GM12878 (cell line): ENCODE measurements at regions not wholly inside any gene's neighbourhood (a gene's known extent, or its start where the extent isn't known, plus 50 kb on each side); places are given as distances from the start of the nearest gene placed in this dataset.

Experiments used
- CHD2 ChIP-seq: IDR thresholded peaks from 2 replicates; pipeline ENCODE4 v1.6.1; 2011; ENCODE audit warnings: low read depth, low read length, improper control_type of control experiment, borderline replicate concordance
- CTCF ChIP-seq, 3 experiments: IDR thresholded peaks in 2 of 3; conservative IDR thresholded peaks in 1 of 3; 2 replicates each; pipeline ENCODE4 v1.5.1; 2011; ENCODE audit warnings: low read depth in 3 of 3, low read length in 3 of 3, mild to moderate bottlenecking in 3 of 3, control low read depth in 2 of 3, moderate library complexity in 2 of 3, inconsistent platforms in 1 of 3, mixed read lengths in 1 of 3; ENCODE audit not compliant: control insufficient read depth in 2 of 3, insufficient read depth in 1 of 3; ENCODE audit errors: extremely low read depth in 1 of 3
- EGR1 ChIP-seq, 2 experiments: IDR thresholded peaks; 1 replicate in 1 of 2; 2 replicates in 1 of 2; pipeline ENCODE4 v1.6.1; 2011 to 2012; ENCODE audit warnings: low read depth in 2 of 2, low read length in 2 of 2, borderline replicate concordance in 1 of 2, mild to moderate bottlenecking in 1 of 2, moderate library complexity in 1 of 2
- ELK1 ChIP-seq: IDR thresholded peaks from 2 replicates; pipeline ENCODE4 v1.6.1; 2012; ENCODE audit warnings: low read depth, low read length, improper control_type of control experiment
- FOXM1 ChIP-seq: IDR thresholded peaks from 2 replicates; pipeline ENCODE4 v1.6.1; 2012; ENCODE audit warnings: low read depth, mild to moderate bottlenecking, inconsistent platforms, low read length, moderate library complexity
- MAX ChIP-seq: IDR thresholded peaks from 2 replicates; pipeline ENCODE4 v1.6.1; 2012; ENCODE audit warnings: low read depth, low read length, improper control_type of control experiment
- MEF2A ChIP-seq: IDR thresholded peaks from 2 replicates; pipeline ENCODE4 v1.6.1; 2011; ENCODE audit warnings: low read depth, mild to moderate bottlenecking, low read length, moderate library complexity; ENCODE audit not compliant: insufficient read depth
- POLR2A ChIP-seq: IDR thresholded peaks from 2 replicates; pipeline ENCODE4 v1.6.1; 2011; ENCODE audit warnings: low read depth, mild to moderate bottlenecking, low read length
- POLR2AphosphoS5 ChIP-seq: IDR thresholded peaks from 2 replicates; pipeline ENCODE4 v1.6.1; 2011; ENCODE audit warnings: mild to moderate bottlenecking, low read length, inconsistent platforms
- RAD21 ChIP-seq: IDR thresholded peaks from 2 replicates; pipeline ENCODE4 v1.6.1; 2011; ENCODE audit warnings: mild to moderate bottlenecking, low read depth, low read length, moderate library complexity; ENCODE audit not compliant: insufficient read depth
- RCOR1 ChIP-seq: conservative IDR thresholded peaks from 2 replicates; pipeline ENCODE4 v1.6.1; 2012; ENCODE audit warnings: low read depth, low read length, improper control_type of control experiment
- RFX5 ChIP-seq: IDR thresholded peaks from 2 replicates; pipeline ENCODE4 v1.6.1; 2011; ENCODE audit warnings: low read depth, low read length, improper control_type of control experiment
- STAT3 ChIP-seq: IDR thresholded peaks from 2 replicates; pipeline ENCODE4 v1.6.1; 2011; ENCODE audit warnings: low read depth, low read length, improper control_type of control experiment
- TAF1 ChIP-seq: IDR thresholded peaks from 2 replicates; pipeline ENCODE4 v1.6.1; 2011; ENCODE audit warnings: mild to moderate bottlenecking, low read depth, low read length, borderline replicate concordance

DNA sequence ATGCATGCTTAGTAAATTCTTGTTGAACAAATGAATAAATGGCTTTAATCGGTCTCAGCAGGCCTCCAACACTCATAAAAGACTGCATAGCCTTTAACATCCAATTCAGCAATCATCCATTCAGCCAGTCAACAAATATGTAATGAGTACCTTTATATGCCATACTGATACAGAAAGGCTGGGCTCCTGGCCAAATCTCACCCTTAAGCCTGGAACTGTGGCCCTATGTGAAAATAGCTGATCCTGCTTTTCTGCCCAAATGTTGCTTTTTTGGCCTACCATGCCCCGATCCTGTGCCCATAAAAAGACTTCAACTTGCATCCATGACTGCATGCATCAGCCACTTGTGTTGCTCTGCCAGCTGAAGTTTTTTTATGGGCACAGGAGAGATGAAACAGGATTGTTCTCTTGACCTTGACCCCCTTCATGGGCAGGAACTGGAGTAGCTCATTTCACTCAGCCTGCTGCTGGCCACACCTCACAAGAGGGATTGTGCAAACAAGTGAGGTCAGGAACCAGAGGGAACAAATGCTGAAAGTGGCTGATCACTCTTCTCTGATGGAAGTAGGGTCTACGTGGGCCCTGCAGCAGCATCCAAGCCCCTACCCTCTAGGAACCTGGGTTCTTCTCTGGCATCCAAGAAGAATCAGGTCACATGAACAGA, 75.6 kb downstream of the NPY1R start:
- TF ChIP-seq CHD2 (no peak), FOXM1 (no peak), STAT3 (no peak), ELK1 (no peak), POLR2AphosphoS5 (no peak), CTCF (IDR thresholded peaks at IDR 0.05 in 2 of 3, conservative IDR thresholded peaks at IDR 0.05 in 1 of 3; ENCODE audit: control insufficient read depth in 2 of 3, extremely low read depth in 1 of 3, insufficient read depth in 1 of 3, low read depth in 3 of 3, low read length in 3 of 3) (no peak), MAX (no peak), TAF1 (no peak), POLR2A (no peak), RAD21 (no peak), RCOR1 (no peak), MEF2A (no peak), EGR1 (IDR thresholded peaks at IDR 0.05; ENCODE audit: borderline replicate concordance in 1 of 2, low read depth in 2 of 2, low read length in 2 of 2) (no peak), RFX5 (no peak)
